GM11168 (cell line): ENCODE measurements at regions not wholly inside any gene's neighbourhood (a gene's known extent, or its start where the extent isn't known, plus 50 kb on each side); places are given as distances from the start of the nearest gene placed in this dataset.
"Not testable (repeated sequence)": the region's sequence is repeated elsewhere in the genome, so short reads cannot be mapped to it uniquely, and the experiment has no call there.

Experiments
- in situ Hi-C: fragments of 300-500 bp; cut with MboI; formaldehyde crosslinking; loops from one replicate; pipeline ENCODE4 v1.12.0; 2022; ENCODE audit warnings: low sequenced_read_pairs; ENCODE audit not compliant: unreplicated experiment

- in situ Hi-C loops, result no loop called here
These were observed 781.1 kb upstream of the AMELY start for GRCh38 chrY:7692701-7693100.

GRCh38 chrY:7687086-7687485 lies 775.5 kb upstream of the AMELY start:
- in situ Hi-C loops, result no loop called here

GRCh38 chrY:7684546-7684945 lies 773.0 kb upstream of the AMELY start:
- in situ Hi-C loops, result no loop called here

GRCh38 chrY:7682386-7682785 lies 770.8 kb upstream of the AMELY start:
- in situ Hi-C loops, result no loop called here

- in situ Hi-C loops, result no loop called here
These were observed 769.9 kb upstream of the AMELY start for GRCh38 chrY:7681426-7681825.

GRCh38 chrY:7674465-7674864 lies 762.9 kb upstream of the AMELY start:
- in situ Hi-C loops, result no loop called here

GRCh38 chrY:7672796-7673195 lies 761.2 kb upstream of the AMELY start:
- in situ Hi-C loops, result no loop called here

- in situ Hi-C loops, result no loop called here
These were observed 751.7 kb upstream of the AMELY start for GRCh38 chrY:7663261-7663660.

GRCh38 chrY:7659047-7659446 lies 747.5 kb upstream of the AMELY start:
- in situ Hi-C loops, result no loop called here

- in situ Hi-C loops, result no loop called here
These were observed 745.0 kb upstream of the AMELY start for GRCh38 chrY:7656596-7656995.

GRCh38 chrY:7654985-7655384 lies 743.4 kb upstream of the AMELY start:
- in situ Hi-C loops, result no loop called here

GRCh38 chrY:7649866-7650265 lies 738.3 kb upstream of the AMELY start:
- in situ Hi-C loops, result not testable (repeated sequence)
